ENCODE measurements at regions not wholly inside any gene's neighbourhood (a gene's known extent, or its start where the extent isn't known, plus 50 kb on each side); places are given as distances from the start of the nearest gene placed in this dataset.

GRCh38 chr1:60129911-60130310, 56.3 kb upstream of the C1orf87 start:
- no peak overlapping the region for H3K27ac ChIP-seq (ENCODE audit: low read depth in 1 of 2, low read length in 2 of 2)
- Mint-ChIP-seq H3K36me3 (ENCODE audit: low read depth) (no peaks in the 10 kb centered on the region), H3K4me1 (ENCODE audit: low read depth) (peaks cover 9% of the 10 kb centered on the region), H3K4me3 (no peak overlapping the region), H3K9me3 (no peaks in the 10 kb centered on the region), H3K27ac (no peak overlapping the region), H3K27me3 (no peaks in the 10 kb centered on the region)
- ATAC-seq (ENCODE audit: poor library complexity) (no peak), DNase-seq (no peak)
- POLR2A ChIA-PET, result no interaction called here
- TF ChIP-seq CTCF (IDR thresholded peaks at IDR 0.05), result no peak
- no peaks in the 10 kb centered on the region for H3K36me3 ChIP-seq (ENCODE audit: insufficient read depth, low read length)
- H3K9me3 ChIP-seq (ENCODE audit: control insufficient read depth in 1 of 2, insufficient read depth in 1 of 2, low read length in 2 of 2), result no peaks in the 10 kb centered on the region
- CTCF ChIA-PET, result no interaction called here
- H3K4me3 ChIP-seq (ENCODE audit: low read length), result no peak overlapping the region
- intact Hi-C loops (cut with DNase I, micrococcal nuclease), result no loop called here
- H3K27me3 ChIP-seq (ENCODE audit: control insufficient read depth in 1 of 2, insufficient read depth in 2 of 2, low read length in 2 of 2), result no peaks in the 10 kb centered on the region
- H3K4me1 ChIP-seq (ENCODE audit: insufficient read depth, low read length), result no peaks in the 10 kb centered on the region

- H3K4me3 ChIP-seq (ENCODE audit: low read length), result no peak overlapping the region
- H3K27me3 ChIP-seq (ENCODE audit: control insufficient read depth in 1 of 2, insufficient read depth in 2 of 2, low read length in 2 of 2), result no peaks in the 10 kb centered on the region
- ATAC-seq (ENCODE audit: poor library complexity) (no peak), DNase-seq (no peak)
- CTCF ChIA-PET, result no interaction called here
- H3K4me1 ChIP-seq (ENCODE audit: insufficient read depth, low read length), result no peaks in the 10 kb centered on the region
- Mint-ChIP-seq H3K9me3 (no peaks in the 10 kb centered on the region), H3K4me1 (ENCODE audit: low read depth) (no peaks in the 10 kb centered on the region), H3K4me3 (no peak overlapping the region), H3K27ac (no peak overlapping the region), H3K27me3 (no peaks in the 10 kb centered on the region), H3K36me3 (ENCODE audit: low read depth) (no peaks in the 10 kb centered on the region)
- no peak for TF ChIP-seq CTCF (IDR thresholded peaks at IDR 0.05)
- no peaks in the 10 kb centered on the region for H3K9me3 ChIP-seq (ENCODE audit: control insufficient read depth in 1 of 2, insufficient read depth in 1 of 2, low read length in 2 of 2)
- POLR2A ChIA-PET, result no interaction called here
- intact Hi-C loops (cut with DNase I, micrococcal nuclease), result no loop called here
- no peaks in the 10 kb centered on the region for H3K36me3 ChIP-seq (ENCODE audit: insufficient read depth, low read length)
- no peak overlapping the region for H3K27ac ChIP-seq (ENCODE audit: low read depth in 1 of 2, low read length in 2 of 2)
Observed at GRCh38 chr1:60126723-60127122, 53.2 kb upstream of the C1orf87 start.

All from CD4-positive, alpha-beta T cell (primary cell).